Mesenchymal stem cell (in vitro differentiated cells and primary cell): ENCODE measurements at regions not wholly inside any gene's neighbourhood (a gene's known extent, or its start where the extent isn't known, plus 50 kb on each side); places are given as distances from the start of the nearest gene placed in this dataset.

ENCODE experiments used
- DNase-seq: peaks from one replicate; pipeline ENCODE4 v3.0.0-alpha.2; 2013
- H2AFZ ChIP-seq: one replicate; pipeline ENCODE4 v1.6.1; 2013; ENCODE audit warnings: low read depth, mild to moderate bottlenecking, control low read depth, inconsistent platforms, low read length, moderate library complexity
- H2AK5ac ChIP-seq: 2 replicates; pipeline ENCODE4 v1.6.1; 2013; ENCODE audit warnings: low read length, moderate library complexity, mild to moderate bottlenecking, inconsistent platforms; ENCODE audit not compliant: severe bottlenecking
- H2BK120ac ChIP-seq: one replicate; pipeline ENCODE4 v1.6.1; 2013; ENCODE audit warnings: low read depth, mild to moderate bottlenecking, inconsistent platforms, low read length, moderate library complexity
- H2BK12ac ChIP-seq, 2 experiments: one replicate each; pipeline ENCODE4 v1.6.1; 2013; ENCODE audit warnings: inconsistent platforms in 2 of 2, low read length in 2 of 2, mild to moderate bottlenecking in 2 of 2, moderate library complexity in 2 of 2, control low read depth in 1 of 2
- H2BK15ac ChIP-seq: one replicate; pipeline ENCODE4 v1.6.1; 2013; ENCODE audit warnings: mild to moderate bottlenecking, low read depth, inconsistent platforms; ENCODE audit not compliant: poor library complexity, severe bottlenecking
- H2BK5ac ChIP-seq: 2 replicates; pipeline ENCODE4 v1.6.1; 2013; ENCODE audit warnings: low read depth, mild to moderate bottlenecking, low read length, control low read depth, inconsistent platforms; ENCODE audit not compliant: poor library complexity, severe bottlenecking
- H3K14ac ChIP-seq, 2 experiments: one replicate each; pipeline ENCODE4 v1.6.1; 2013; ENCODE audit warnings: inconsistent platforms in 2 of 2, low read length in 2 of 2, control low read depth in 1 of 2, mild to moderate bottlenecking in 1 of 2, moderate library complexity in 1 of 2
- H3K18ac ChIP-seq, 2 experiments: one replicate each; pipeline ENCODE4 v1.6.1; 2013; ENCODE audit warnings: inconsistent platforms in 2 of 2, low read length in 2 of 2, control low read depth in 1 of 2, low read depth in 1 of 2, mild to moderate bottlenecking in 1 of 2
- H3K23ac ChIP-seq, 2 experiments: one replicate each; pipeline ENCODE4 v1.6.1; 2013; ENCODE audit warnings: inconsistent platforms in 2 of 2, low read length in 2 of 2, mild to moderate bottlenecking in 2 of 2, moderate library complexity in 2 of 2, control low read depth in 1 of 2
- H3K27ac ChIP-seq: 2 replicates; pipeline ENCODE4 v1.5.1; 2013; ENCODE audit warnings: mild to moderate bottlenecking, moderate library complexity, low read length, control low read depth, inconsistent platforms; ENCODE audit not compliant: poor library complexity, severe bottlenecking
- H3K27me3 ChIP-seq, 2 experiments: 2 replicates each; pipeline versions ENCODE4 v1.6.1 to v1.7.0; 2013; ENCODE audit warnings: low read length in 2 of 2, mild to moderate bottlenecking in 2 of 2, moderate library complexity in 2 of 2, control low read depth in 1 of 2, inconsistent platforms in 1 of 2; ENCODE audit not compliant: control insufficient read depth in 1 of 2, insufficient read depth in 1 of 2
- H3K36me3 ChIP-seq, 2 experiments: 2 replicates each; pipeline versions ENCODE4 v1.6.1 to v1.7.0; 2013; ENCODE audit warnings: low read length in 2 of 2, control low read depth in 1 of 2, inconsistent platforms in 1 of 2, low read depth in 1 of 2, mild to moderate bottlenecking in 1 of 2; ENCODE audit not compliant: insufficient read depth in 2 of 2, control insufficient read depth in 1 of 2
- H3K4ac ChIP-seq, 2 experiments: one replicate each; pipeline ENCODE4 v1.6.1; 2013; ENCODE audit warnings: inconsistent platforms in 2 of 2, low read length in 2 of 2, mild to moderate bottlenecking in 2 of 2, moderate library complexity in 2 of 2, control low read depth in 1 of 2, low read depth in 1 of 2
- H3K4me1 ChIP-seq: 2 replicates; pipeline ENCODE4 v1.6.1; 2013; ENCODE audit warnings: low read depth, low read length, control low read depth; ENCODE audit not compliant: control insufficient read depth, insufficient read depth
- H3K4me2 ChIP-seq: 2 replicates; pipeline ENCODE4 v1.6.1; 2013; ENCODE audit warnings: low read length, mild to moderate bottlenecking, inconsistent platforms; ENCODE audit not compliant: poor library complexity, severe bottlenecking
- H3K4me3 ChIP-seq, 2 experiments: 2 replicates each; pipeline versions ENCODE4 v1.5.1 to v1.7.0; 2013; ENCODE audit warnings: low read length in 2 of 2, mild to moderate bottlenecking in 2 of 2, control low read depth in 1 of 2, low read depth in 1 of 2; ENCODE audit not compliant: insufficient read depth in 1 of 2
- H3K79me1 ChIP-seq: replicated peaks from 2 replicates; pipeline ENCODE4 v1.6.1; 2013; ENCODE audit warnings: mild to moderate bottlenecking, control low read depth, low read length, inconsistent platforms; ENCODE audit not compliant: poor library complexity, severe bottlenecking
- H3K9ac ChIP-seq: 2 replicates; pipeline ENCODE4 v1.7.0; 2013; ENCODE audit warnings: mild to moderate bottlenecking, low read length, moderate library complexity
- H3K9me3 ChIP-seq: 2 replicates; pipeline ENCODE4 v1.7.0; 2013; ENCODE audit warnings: mild to moderate bottlenecking, low read length; ENCODE audit not compliant: control insufficient read depth
- H4K8ac ChIP-seq: one replicate; pipeline ENCODE4 v1.6.1; 2013; ENCODE audit warnings: inconsistent platforms, mild to moderate bottlenecking, low read length, moderate library complexity
- H4K91ac ChIP-seq: one replicate; pipeline ENCODE4 v1.6.1; 2013; ENCODE audit warnings: mild to moderate bottlenecking, low read length, inconsistent platforms
- WGBS: methylation state at CpG from one replicate; pipeline ENCODE4 v1.1.7; 2013; ENCODE audit warnings: mixed read lengths; 5-methylcytosine and 5-hydroxymethylcytosine counted together

GRCh38 chr2:200255549-200255948, 50.9 kb upstream of the SPATS2L start:
- no peak overlapping the region for H2AK5ac ChIP-seq
- no peak overlapping the region for H2BK5ac ChIP-seq
- no peak overlapping the region for H3K4me3 ChIP-seq
- no peak overlapping the region for H2BK12ac ChIP-seq
- H3K36me3 ChIP-seq: no peaks in the 10 kb centered on the region
- H3K14ac ChIP-seq: no peak overlapping the region
- no peak overlapping the region for H3K4ac ChIP-seq
- H3K4me2 ChIP-seq: no peak overlapping the region
- H3K27ac ChIP-seq: no peak overlapping the region
- 98% methylated on average over 3 of the region's 3 CpGs for WGBS
- H3K9me3 ChIP-seq: no peaks in the 10 kb centered on the region
- no peak overlapping the region for H4K91ac ChIP-seq
- H4K8ac ChIP-seq: no peak overlapping the region
- H3K79me1 ChIP-seq: no peaks in the 10 kb centered on the region
- DNase-seq: no peak
- no peaks in the 10 kb centered on the region for H3K27me3 ChIP-seq
- H3K23ac ChIP-seq: no peak overlapping the region
- no peak overlapping the region for H2BK15ac ChIP-seq
- peaks cover 2% of the 10 kb centered on the region for H3K4me1 ChIP-seq
- H2BK120ac ChIP-seq: no peak overlapping the region
- H3K18ac ChIP-seq: peak overlapping the region in 1 of 2 experiments; percentile 11
- no peak overlapping the region for H2AFZ ChIP-seq
- no peak overlapping the region for H3K9ac ChIP-seq
